Left lung (tissue), 4 donors: ENCODE measurements at regions not wholly inside any gene's neighbourhood (a gene's known extent, or its start where the extent isn't known, plus 50 kb on each side); places are given as distances from the start of the nearest gene placed in this dataset.

Source experiments
- ATAC-seq: fragments of 200-7000 bp; cut with Tn5 transposase; one replicate; pipeline ENCODE4 v1.9.1; 2020; ENCODE audit warnings: moderate library complexity
- DNase-seq, 4 donors: peaks; one replicate each; pipeline ENCODE4 v3.0.0-alpha.2; 2013 to 2020
- H3K27ac ChIP-seq, 2 donors: fragments of 200-600 bp; sonication (generic) in 1 of 2; one replicate each; pipeline versions ENCODE4 v1.5.0 to v1.8.0; 2020 to 2021
- H3K27me3 ChIP-seq, 2 donors: fragments of 200-600 bp; sonication (generic) in 1 of 2; one replicate each; pipeline versions ENCODE4 v1.5.0 to v1.8.0; 2020 to 2021
- H3K36me3 ChIP-seq, 2 donors: fragments of 200-600 bp; sonication (generic) in 1 of 2; one replicate each; pipeline versions ENCODE4 v1.5.0 to v1.8.0; 2020 to 2021
- H3K4me1 ChIP-seq, 2 donors: fragments of 200-600 bp; one replicate each; pipeline ENCODE4 v1.8.0; 2021
- H3K4me3 ChIP-seq, 2 donors: fragments of 200-600 bp; sonication (generic) in 1 of 2; one replicate each; pipeline versions ENCODE4 v1.5.0 to v1.8.0; 2020 to 2021; ENCODE audit warnings: mild to moderate bottlenecking in 1 of 2
- H3K9me3 ChIP-seq, 2 donors: fragments of 200-600 bp; sonication (generic) in 1 of 2; one replicate each; pipeline versions ENCODE4 v1.5.0 to v1.8.0; 2020 to 2021
- intact Hi-C, 2 donors: fragments of 100-400 bp; cut with DNase I; formaldehyde crosslinking; loops; one replicate each; pipeline versions ENCODE4 v1.11.2 to v1.14.2; 2022
- TF ChIP-seq, protein P1 (sequence below), 2 donors: fragments of 200-600 bp; sonication (generic) in 1 of 2; IDR thresholded peaks; one replicate each; pipeline versions ENCODE4 v1.5.0 to v1.8.0; 2021; ENCODE audit warnings: antibody characterized with exemption in 2 of 2
- donor health status: DM: no; HTN: yes; CAD: no.
- donor health status: DM: no; HTN: no; CAD: no.

DNA sequence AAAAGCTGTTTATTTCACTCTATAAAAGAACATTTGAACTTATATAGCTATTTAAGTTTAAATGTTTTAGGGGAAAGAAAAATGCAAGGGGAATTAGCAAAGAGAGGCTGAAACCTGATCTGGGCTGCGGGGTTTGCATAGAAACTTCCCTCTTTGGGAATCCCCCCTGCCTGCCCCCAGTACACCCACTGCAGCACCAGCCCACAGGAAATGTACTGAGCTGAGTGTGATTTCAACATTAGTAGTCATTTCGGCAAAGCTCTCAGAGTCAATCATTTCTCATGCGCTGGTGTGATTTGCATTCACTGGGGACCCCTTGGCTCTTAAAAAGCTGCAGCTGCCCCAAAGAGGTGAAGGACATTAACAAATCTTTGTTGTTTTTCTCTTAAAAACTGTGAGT is 859.4 kb downstream of the MAFB start:
- Histone ChIP-seq H3K4me1 (no peaks in the 10 kb centered on the region), H3K27ac (no peak overlapping the region), H3K9me3 (no peaks in the 10 kb centered on the region), H3K4me3 (no peak overlapping the region), H3K36me3 (no peaks in the 10 kb centered on the region), H3K27me3 (no peaks in the 10 kb centered on the region)
- TF ChIP-seq, protein P1, sequence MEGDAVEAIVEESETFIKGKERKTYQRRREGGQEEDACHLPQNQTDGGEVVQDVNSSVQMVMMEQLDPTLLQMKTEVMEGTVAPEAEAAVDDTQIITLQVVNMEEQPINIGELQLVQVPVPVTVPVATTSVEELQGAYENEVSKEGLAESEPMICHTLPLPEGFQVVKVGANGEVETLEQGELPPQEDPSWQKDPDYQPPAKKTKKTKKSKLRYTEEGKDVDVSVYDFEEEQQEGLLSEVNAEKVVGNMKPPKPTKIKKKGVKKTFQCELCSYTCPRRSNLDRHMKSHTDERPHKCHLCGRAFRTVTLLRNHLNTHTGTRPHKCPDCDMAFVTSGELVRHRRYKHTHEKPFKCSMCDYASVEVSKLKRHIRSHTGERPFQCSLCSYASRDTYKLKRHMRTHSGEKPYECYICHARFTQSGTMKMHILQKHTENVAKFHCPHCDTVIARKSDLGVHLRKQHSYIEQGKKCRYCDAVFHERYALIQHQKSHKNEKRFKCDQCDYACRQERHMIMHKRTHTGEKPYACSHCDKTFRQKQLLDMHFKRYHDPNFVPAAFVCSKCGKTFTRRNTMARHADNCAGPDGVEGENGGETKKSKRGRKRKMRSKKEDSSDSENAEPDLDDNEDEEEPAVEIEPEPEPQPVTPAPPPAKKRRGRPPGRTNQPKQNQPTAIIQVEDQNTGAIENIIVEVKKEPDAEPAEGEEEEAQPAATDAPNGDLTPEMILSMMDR (IDR thresholded peaks at IDR 0.05), result no peak
- no peak for ATAC-seq
- intact Hi-C loops, result no loop called here
- no peak for DNase-seq

- intact Hi-C loops, result no loop called here
- no peaks in the 10 kb centered on the region for H3K36me3 ChIP-seq
- no peaks in the 10 kb centered on the region for H3K4me1 ChIP-seq
- no peaks in the 10 kb centered on the region for H3K27me3 ChIP-seq
- DNase-seq, result peak in 1 of 4 donors; percentile 47
- H3K4me3 ChIP-seq, result no peak overlapping the region
- H3K9me3 ChIP-seq, result no peaks in the 10 kb centered on the region
- ATAC-seq, result no peak
- H3K27ac ChIP-seq, result no peak overlapping the region
- TF ChIP-seq, protein P1 (IDR thresholded peaks at IDR 0.05), result peak in 1 of 2 donors; percentile 22
Observed at GRCh38 chr20:39829256-39829655, 859.8 kb downstream of the MAFB start.

DNA sequence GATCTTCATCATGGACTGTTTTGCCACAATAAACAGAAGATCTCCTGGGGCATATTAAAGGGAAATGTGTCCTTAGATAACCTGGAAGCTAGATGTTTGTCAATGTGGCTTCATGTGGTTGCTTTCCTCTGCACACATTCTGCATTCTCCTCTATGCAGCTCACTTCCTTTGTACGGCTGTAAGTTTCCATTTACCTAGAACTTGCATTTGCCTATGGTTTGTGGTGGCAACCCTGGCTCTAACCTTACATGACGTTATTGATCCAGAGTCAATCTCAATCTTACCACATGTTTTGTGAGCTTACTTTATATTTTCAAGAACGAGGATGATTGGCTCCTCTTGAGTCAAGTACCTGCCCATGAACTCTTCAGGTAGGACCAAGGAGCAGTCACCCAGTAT is 863.1 kb downstream of the MAFB start:
- no peak overlapping the region for H3K4me3 ChIP-seq
- DNase-seq, result no peak
- intact Hi-C loops, result no loop called here
- TF ChIP-seq, protein P1 (IDR thresholded peaks at IDR 0.05), result no peak
- H3K4me1 ChIP-seq, result no peaks in the 10 kb centered on the region
- no peaks in the 10 kb centered on the region for H3K9me3 ChIP-seq
- H3K27ac ChIP-seq, result no peak overlapping the region
- ATAC-seq, result no peak
- no peaks in the 10 kb centered on the region for H3K27me3 ChIP-seq
- no peaks in the 10 kb centered on the region for H3K36me3 ChIP-seq

DNA sequence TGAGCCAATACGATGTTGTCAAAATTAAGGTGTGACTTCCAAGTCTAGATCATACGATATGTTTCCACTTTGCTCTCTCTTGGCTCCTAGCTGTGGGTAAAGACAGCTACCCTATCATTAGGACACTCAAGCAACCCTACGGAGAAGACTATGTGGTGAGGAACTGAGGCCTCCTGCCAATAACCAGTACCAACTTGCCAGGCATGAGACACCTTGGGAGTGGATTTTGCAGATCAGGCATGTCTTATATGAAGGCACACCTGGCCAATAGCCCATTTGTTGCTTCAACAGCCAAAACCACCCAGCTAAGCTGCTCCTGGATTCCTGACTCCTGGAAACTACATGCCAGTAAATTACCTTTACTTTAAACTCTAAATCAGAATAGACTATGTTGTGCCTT is 863.4 kb downstream of the DHX35 start:
- ATAC-seq (no peak), DNase-seq (no peak)
- intact Hi-C loops, result no loop called here
- Histone ChIP-seq H3K27me3 (no peaks in the 10 kb centered on the region), H3K27ac (no peak overlapping the region), H3K9me3 (no peaks in the 10 kb centered on the region), H3K4me1 (no peaks in the 10 kb centered on the region), H3K4me3 (no peak overlapping the region), H3K36me3 (no peaks in the 10 kb centered on the region)
- TF ChIP-seq, protein P1 (IDR thresholded peaks at IDR 0.05), result no peak

DNA sequence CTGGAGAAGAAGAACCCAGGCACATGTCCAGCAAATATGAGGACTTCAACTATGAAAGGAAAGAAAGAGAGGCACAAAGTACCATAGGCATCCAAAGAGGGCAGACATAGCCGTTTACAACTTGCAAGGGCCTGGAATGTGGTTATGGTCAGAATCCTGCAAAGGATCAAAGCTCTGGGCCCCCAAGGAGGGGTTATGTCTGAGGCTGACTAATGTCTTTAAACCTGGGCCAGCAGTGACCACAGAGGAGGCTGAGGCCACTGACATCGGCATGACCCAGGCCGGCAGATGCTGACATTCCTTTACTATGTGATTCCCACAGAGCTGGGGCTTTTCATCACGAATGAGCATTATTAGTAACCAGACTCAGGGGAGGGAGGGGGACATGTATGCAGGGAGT is 861.1 kb downstream of the DHX35 start:
- DNase-seq, result no peak
- Histone ChIP-seq H3K27ac (no peak overlapping the region), H3K36me3 (no peaks in the 10 kb centered on the region), H3K4me3 (no peak overlapping the region), H3K27me3 (no peaks in the 10 kb centered on the region), H3K4me1 (no peaks in the 10 kb centered on the region), H3K9me3 (no peaks in the 10 kb centered on the region)
- TF ChIP-seq, protein P1 (IDR thresholded peaks at IDR 0.05), result no peak
- intact Hi-C loops, result no loop called here
- peak; percentile 48 for ATAC-seq
